ENCODE measurements at regions not wholly inside any gene's neighbourhood (a gene's known extent, or its start where the extent isn't known, plus 50 kb on each side); places are given as distances from the start of the nearest gene placed in this dataset.

GRCh38 chr20:52242237-52243230 is 51.0 kb upstream of the ZFP64 start:
- Histone ChIP-seq H3K9me1 (ENCODE audit: insufficient read depth, low read length) (no peaks in the 10 kb centered on the region), H2BK5ac (ENCODE audit: low read depth, low read length, poor library complexity, severe bottlenecking) (no peak overlapping the region), H3K14ac (replicated peaks; ENCODE audit: low read depth, low read length) (no peak overlapping the region), H3K79me1 (ENCODE audit: low read depth in 1 of 2, low read length in 2 of 2) (no peaks in the 10 kb centered on the region), H3K18ac (ENCODE audit: low read depth, low read length) (no peak overlapping the region), H2AK5ac (ENCODE audit: low read depth, low read length) (no peak overlapping the region), H4K5ac (ENCODE audit: low read depth, low read length) (no peak overlapping the region), H2BK120ac (ENCODE audit: low read depth, low read length) (no peak overlapping the region), H3K9ac (ENCODE audit: low read depth, low read length) (no peak overlapping the region), H3K27me3 (ENCODE audit: control insufficient read depth, insufficient read depth, low read length) (no peaks in the 10 kb centered on the region; the same call in 1 of the 2 replicates), H3K4me1 (ENCODE audit: control insufficient read depth, insufficient read depth, low read length) (no peaks in the 10 kb centered on the region), H3K36me3 (ENCODE audit: control insufficient read depth, insufficient read depth, low read length) (no peaks in the 10 kb centered on the region), H4K20me1 (ENCODE audit: insufficient read depth, low read length) (no peaks in the 10 kb centered on the region), H3K9me3 (ENCODE audit: control insufficient read depth, insufficient read depth, low read length) (no peaks in the 10 kb centered on the region), H2BK20ac (ENCODE audit: low read depth, low read length) (no peak overlapping the region), H3K4me3 (ENCODE audit: insufficient read depth, low read depth, low read length) (no peak overlapping the region), H3K4ac (ENCODE audit: low read depth, low read length) (no peak overlapping the region), H4K91ac (ENCODE audit: insufficient read depth, low read depth, low read length) (no peak overlapping the region), H2AFZ (replicated peaks; ENCODE audit: low read length, poor library complexity) (no peak overlapping the region), H4K8ac (ENCODE audit: low read depth in 2 of 2, low read length in 2 of 2) (no peak overlapping the region), H2BK15ac (ENCODE audit: low read depth, low read length) (no peak overlapping the region), H3K27ac (ENCODE audit: insufficient read depth, low read length) (no peak overlapping the region), H2AK9ac (replicated peaks; ENCODE audit: low read depth, low read length, poor library complexity) (no peak overlapping the region), H3K4me2 (ENCODE audit: low read depth, low read length) (no peak overlapping the region), H3K56ac (ENCODE audit: extremely low read depth, insufficient read depth, low read length) (no peak overlapping the region), H3K23ac (ENCODE audit: low read depth, low read length) (no peak overlapping the region)
- peak; percentile 11 for DNase-seq
- CTCF ChIA-PET = interaction anchor here (1.6 kb wide), 1 partner anchor 12 kb away, joined by 5 read pairs; no protein-coding TSS in a partner anchor
- WGBS, 2 experiments (ENCODE audit: extremely low coverage in 2 of 2, insufficient read length in 1 of 2) = no CpG with 5 or more reads among the region's 7 CpGs
- POLR2A ChIA-PET (ENCODE audit: unreplicated experiment) = no interaction called here
- ATAC-seq (ENCODE audit: low read depth) = no peak
- dilution Hi-C loops (cut with HindIII; ENCODE audit: low sequenced_read_pairs, unreplicated experiment) (no loop called here), intact Hi-C loops (cut with micrococcal nuclease) (loop anchor here (1.0 to 2.0 kb wide), 2 partner anchors 137 to 1304 kb away; no protein-coding TSS in a partner anchor), in situ Hi-C loops (cut with MboI; ENCODE audit: low sequenced_read_pairs) (loop anchor here (25.0 kb wide), 1 partner anchor 1745 kb away; no protein-coding TSS in a partner anchor)
- no TSS peak for BruUV-seq (replicated peaks)
- TF ChIP-seq MXI1 (IDR thresholded peaks at IDR 0.05; ENCODE audit: borderline replicate concordance, low read depth, low read length) (no peak), RAD21 (IDR thresholded peaks at IDR 0.05; ENCODE audit: low read length) (peak; percentile 38), USF2 (IDR thresholded peaks at IDR 0.05; ENCODE audit: low read depth, low read length) (no peak), MAZ (IDR thresholded peaks at IDR 0.05; ENCODE audit: borderline replicate concordance, low read depth, low read length) (no peak), CEBPB (IDR thresholded peaks at IDR 0.05; ENCODE audit: low read depth, low read length) (no peak), NFE2L2 (IDR thresholded peaks at IDR 0.05; ENCODE audit: low read depth, low read length) (no peak), SMC3 (IDR thresholded peaks at IDR 0.05; ENCODE audit: low read depth, low read length) (peak; percentile 41; the same call in 1 of the 2 replicates), FOS (IDR thresholded peaks at IDR 0.05; ENCODE audit: low read depth, low read length) (no peak), ELK1 (IDR thresholded peaks at IDR 0.05; ENCODE audit: borderline replicate concordance, low read depth, low read length) (no peak), RFX5 (IDR thresholded peaks at IDR 0.05; ENCODE audit: low read depth, low read length) (no peak), CTCF (conservative IDR thresholded peaks at IDR 0.05; ENCODE audit: low read depth, low read length) (peak; percentile 54), BHLHE40 (IDR thresholded peaks at IDR 0.05; ENCODE audit: low read depth, low read length) (no peak), RCOR1 (IDR thresholded peaks at IDR 0.05; ENCODE audit: insufficient replicate concordance, low read length) (no peak)

Data from IMR-90 (cell line).